ENCODE measurements at regions not wholly inside any gene's neighbourhood (a gene's known extent, or its start where the extent isn't known, plus 50 kb on each side); places are given as distances from the start of the nearest gene placed in this dataset.

DNA sequence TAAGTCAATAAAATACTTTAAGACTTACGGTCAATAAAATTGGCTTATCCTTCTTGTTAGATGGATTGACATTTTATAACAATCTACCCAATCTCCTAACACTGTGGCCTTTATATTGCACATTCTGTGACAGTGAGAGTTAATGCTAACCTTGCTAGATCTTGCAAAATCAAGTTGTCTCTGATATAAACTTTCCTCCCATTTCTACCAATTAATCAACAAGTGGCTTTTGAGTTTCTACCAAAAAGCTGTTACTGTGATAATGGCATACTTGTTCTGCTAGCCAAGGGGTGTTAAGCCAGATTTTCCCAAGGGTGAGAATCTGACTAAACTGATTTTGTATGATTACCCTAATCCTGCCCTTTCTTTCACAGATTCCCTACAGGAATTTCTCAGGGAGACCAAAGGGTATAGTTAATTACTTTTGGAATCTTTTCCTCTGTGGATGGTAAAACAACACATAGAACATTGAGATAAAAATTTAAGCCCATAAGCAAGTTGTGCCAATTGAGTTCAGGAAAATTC lies 174.1 kb upstream of the SUCLG2 start:
- TF ChIP-seq, protein P1, sequence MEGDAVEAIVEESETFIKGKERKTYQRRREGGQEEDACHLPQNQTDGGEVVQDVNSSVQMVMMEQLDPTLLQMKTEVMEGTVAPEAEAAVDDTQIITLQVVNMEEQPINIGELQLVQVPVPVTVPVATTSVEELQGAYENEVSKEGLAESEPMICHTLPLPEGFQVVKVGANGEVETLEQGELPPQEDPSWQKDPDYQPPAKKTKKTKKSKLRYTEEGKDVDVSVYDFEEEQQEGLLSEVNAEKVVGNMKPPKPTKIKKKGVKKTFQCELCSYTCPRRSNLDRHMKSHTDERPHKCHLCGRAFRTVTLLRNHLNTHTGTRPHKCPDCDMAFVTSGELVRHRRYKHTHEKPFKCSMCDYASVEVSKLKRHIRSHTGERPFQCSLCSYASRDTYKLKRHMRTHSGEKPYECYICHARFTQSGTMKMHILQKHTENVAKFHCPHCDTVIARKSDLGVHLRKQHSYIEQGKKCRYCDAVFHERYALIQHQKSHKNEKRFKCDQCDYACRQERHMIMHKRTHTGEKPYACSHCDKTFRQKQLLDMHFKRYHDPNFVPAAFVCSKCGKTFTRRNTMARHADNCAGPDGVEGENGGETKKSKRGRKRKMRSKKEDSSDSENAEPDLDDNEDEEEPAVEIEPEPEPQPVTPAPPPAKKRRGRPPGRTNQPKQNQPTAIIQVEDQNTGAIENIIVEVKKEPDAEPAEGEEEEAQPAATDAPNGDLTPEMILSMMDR (IDR thresholded peaks at IDR 0.05; ENCODE audit: low read depth, low read length): no peak

DNA sequence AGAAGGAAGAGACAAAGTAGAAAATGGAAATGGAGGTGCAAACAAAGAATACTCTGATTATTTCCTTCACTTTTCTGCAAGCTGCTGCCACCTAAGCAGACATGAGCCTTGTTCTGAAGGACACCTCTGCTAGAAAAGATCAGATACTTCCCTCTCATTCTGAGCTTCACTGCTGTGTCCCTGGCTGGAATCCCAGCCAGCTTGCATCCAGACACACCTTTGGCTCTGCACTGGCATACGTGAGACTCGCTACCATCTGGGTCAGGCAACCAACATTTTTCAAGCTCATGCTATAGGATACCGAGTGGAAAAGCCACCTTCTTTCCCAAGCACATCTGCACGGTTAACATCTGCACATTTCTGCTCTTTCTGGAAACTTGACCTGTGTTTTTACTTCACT lies 166.7 kb upstream of the SUCLG2 start:
- H3K4me3 ChIP-seq (ENCODE audit: low read depth, low read length): no peak overlapping the region
- TF ChIP-seq, protein P1 (IDR thresholded peaks at IDR 0.05; ENCODE audit: low read depth, low read length): no peak

More for the DNA sequence above, 174.1 kb upstream of the SUCLG2 start:
- no peak overlapping the region for H3K4me3 ChIP-seq (ENCODE audit: low read depth, low read length)

DNA sequence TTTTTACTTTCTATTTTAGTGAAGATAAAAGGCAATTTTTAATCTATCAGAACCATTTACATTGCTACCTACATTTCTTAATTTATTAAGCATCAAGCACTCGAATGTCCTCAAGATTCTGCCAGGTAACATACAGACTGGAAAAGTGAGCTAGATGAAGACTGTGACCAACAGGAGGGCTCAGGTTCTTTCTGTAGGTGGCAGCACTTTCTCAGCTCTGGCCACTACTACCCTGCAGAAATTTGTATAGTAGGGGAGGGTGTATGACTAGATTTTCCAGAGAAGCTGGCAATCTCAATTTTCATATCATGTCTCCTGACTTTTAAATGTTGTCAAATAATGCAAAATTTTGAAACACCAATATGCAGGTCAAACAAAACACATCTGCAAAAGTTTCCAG lies 165.0 kb upstream of the SUCLG2 start:
- H3K4me3 ChIP-seq (ENCODE audit: low read depth, low read length): no peak overlapping the region
- TF ChIP-seq, protein P1 (IDR thresholded peaks at IDR 0.05; ENCODE audit: low read depth, low read length): no peak

DNA sequence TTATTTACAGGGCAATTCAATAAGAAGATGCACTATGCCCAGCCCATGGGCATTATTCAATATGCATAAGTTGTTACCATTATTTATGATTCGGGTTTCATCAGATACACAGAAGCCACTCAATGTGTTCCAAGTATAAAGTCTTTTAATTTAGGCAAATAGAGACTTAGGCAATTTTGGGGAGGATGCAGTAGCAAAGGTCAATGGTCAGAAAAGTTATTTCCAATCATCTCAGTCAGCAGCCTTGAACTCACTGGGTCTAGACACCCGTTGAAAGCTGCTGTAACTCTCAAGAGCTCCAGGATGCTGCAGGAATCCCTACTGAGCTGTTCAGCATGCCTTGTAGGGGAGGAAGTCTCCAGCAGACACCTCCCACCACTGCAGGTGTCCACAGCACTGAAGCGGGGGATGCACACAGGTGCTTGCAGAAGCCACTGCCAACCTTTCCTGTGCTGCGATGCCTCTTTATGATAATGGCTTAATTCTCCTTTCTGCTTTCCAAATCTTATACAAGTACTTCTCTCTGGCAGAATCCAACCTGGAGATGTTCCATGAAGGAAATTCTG lies 155.0 kb upstream of the SUCLG2 start:
- TF ChIP-seq, protein P1 (IDR thresholded peaks at IDR 0.05; ENCODE audit: low read depth, low read length): no peak
- no peak overlapping the region for H3K4me3 ChIP-seq (ENCODE audit: low read depth, low read length)

DNA sequence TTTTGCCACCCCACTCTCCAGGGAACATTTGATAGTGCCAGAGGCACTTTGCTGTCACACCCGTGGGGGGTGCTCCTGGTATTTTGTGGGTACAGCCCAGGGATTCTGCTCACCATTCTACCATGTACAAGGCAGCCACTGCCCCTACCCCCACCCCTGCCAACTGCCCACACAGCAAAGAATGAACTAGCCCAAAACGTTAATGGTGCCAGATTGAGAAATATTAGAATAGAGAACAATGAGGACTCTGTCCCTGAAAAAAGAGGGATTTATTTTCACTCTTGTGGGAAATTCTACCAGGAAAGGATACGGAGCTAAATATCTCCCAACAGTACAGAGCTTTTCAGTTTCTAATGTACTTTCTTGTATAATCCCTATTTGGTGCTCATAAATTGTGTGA lies 154.5 kb upstream of the SUCLG2 start:
- H3K4me3 ChIP-seq (ENCODE audit: low read depth, low read length): no peak overlapping the region
- TF ChIP-seq, protein P1 (IDR thresholded peaks at IDR 0.05; ENCODE audit: low read depth, low read length): no peak

DNA sequence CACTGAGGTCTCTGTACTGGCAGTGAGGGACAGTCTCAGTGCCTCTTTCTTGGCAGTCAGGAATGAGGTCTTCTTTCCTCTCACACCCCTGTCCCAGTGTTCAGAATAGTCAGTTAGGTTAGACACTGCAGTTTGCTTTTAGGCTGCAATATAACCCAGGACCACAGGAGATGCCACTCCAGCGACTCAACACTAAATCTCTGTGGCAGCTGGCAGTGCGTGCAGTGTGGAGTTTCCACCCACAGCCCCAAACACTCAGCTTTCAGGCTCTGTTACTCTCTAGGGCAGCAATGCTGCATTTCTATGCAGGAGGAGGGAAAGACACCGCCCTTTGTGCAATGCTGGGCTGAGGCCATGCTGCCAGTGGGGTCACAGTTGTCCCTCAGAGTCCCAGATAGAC lies 150.2 kb upstream of the SUCLG2 start:
- TF ChIP-seq, protein P1 (IDR thresholded peaks at IDR 0.05; ENCODE audit: low read depth, low read length): no peak
- no peak overlapping the region for H3K4me3 ChIP-seq (ENCODE audit: low read depth, low read length)

DNA sequence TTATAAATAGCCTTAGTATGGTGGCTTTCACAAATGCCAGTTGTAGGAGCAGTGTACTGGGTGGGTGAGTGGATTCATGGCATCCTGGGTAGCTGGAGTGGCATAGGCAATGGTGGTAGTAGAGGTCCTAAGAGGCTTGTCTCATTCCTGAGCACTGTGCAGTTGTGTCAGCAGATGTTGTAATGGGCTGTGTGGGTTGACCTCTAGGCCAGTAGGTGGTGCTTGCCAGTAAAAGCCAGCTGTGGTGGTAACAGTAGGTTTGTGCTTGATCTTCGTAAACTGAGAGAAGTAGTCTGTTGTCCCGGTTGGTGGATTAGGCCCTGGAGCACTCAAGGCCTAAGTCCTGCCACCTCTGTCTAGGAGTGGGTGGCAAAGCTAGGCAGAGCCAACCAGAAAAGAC lies 149.7 kb upstream of the SUCLG2 start:
- TF ChIP-seq, protein P1 (IDR thresholded peaks at IDR 0.05; ENCODE audit: low read depth, low read length): no peak
- H3K4me3 ChIP-seq (ENCODE audit: low read depth, low read length): no peak overlapping the region
